B cell (primary cell): ENCODE measurements at regions not wholly inside any gene's neighbourhood (a gene's known extent, or its start where the extent isn't known, plus 50 kb on each side); places are given as distances from the start of the nearest gene placed in this dataset.

Source experiments
- ATAC-seq: fragments of 200-7000 bp; cut with Tn5 transposase; one replicate; pipeline ENCODE4 v1.10.0; 2021; ENCODE audit warnings: low read depth, mild to moderate bottlenecking, moderate number of reproducible peaks, moderate library complexity
- CTCF ChIA-PET: fragments of 350-600 bp; sonication (Branson Sonifier 250); formaldehyde crosslinking; loops from one replicate; lab custom pipeline; 2021; ENCODE audit warnings: antibody characterized with exemption, inconsistent platforms; lab: Charles Lee
- POLR2A ChIA-PET: fragments of 350-600 bp; sonication (Branson Sonifier 250); formaldehyde crosslinking; loops from one replicate; lab custom pipeline; 2021; ENCODE audit warnings: antibody characterized with exemption; lab: Charles Lee
- DNase-seq: peaks from one replicate; pipeline ENCODE4 v3.0.0; 2013
- H2AFZ ChIP-seq: 2 replicates; pipeline ENCODE4 v1.6.1; 2012; ENCODE audit warnings: mild to moderate bottlenecking, low read depth, low read length; ENCODE audit not compliant: insufficient read depth, poor library complexity, severe bottlenecking
- H3K27ac ChIP-seq, 2 donors: 1 replicate in 1 of 2; 2 replicates in 1 of 2; pipeline ENCODE4 v1.5.1; 2012 to 2013; ENCODE audit warnings: low read length in 2 of 2, mild to moderate bottlenecking in 2 of 2, moderate library complexity in 1 of 2
- H3K27me3 ChIP-seq, 4 experiments: fragments of 200-600 bp in 1 of 4; sonication (generic) in 1 of 4; replicated peaks in 1 of 4; 1 replicate in 2 of 4; 2 replicates in 2 of 4; pipeline versions ENCODE4 v1.6.1 to v1.7.0; 2013 to 2016; ENCODE audit warnings: low read length in 3 of 4, mild to moderate bottlenecking in 2 of 4, mixed read lengths in 1 of 4, moderate library complexity in 1 of 4; ENCODE audit not compliant: insufficient read depth in 4 of 4, control insufficient read depth in 3 of 4; ENCODE audit errors: control extremely low read depth in 1 of 4
- H3K36me3 ChIP-seq, 2 experiments: replicated peaks in 1 of 2; 1 replicate in 1 of 2; 2 replicates in 1 of 2; pipeline versions ENCODE4 v1.6.1 to v1.7.1; 2013; ENCODE audit warnings: low read length in 1 of 2; ENCODE audit not compliant: insufficient read depth in 2 of 2, control insufficient read depth in 1 of 2; ENCODE audit errors: control extremely low read depth in 1 of 2, extremely low read depth in 1 of 2
- H3K4me1 ChIP-seq, 2 donors: fragments of 200-600 bp in 1 of 2; sonication (generic) in 1 of 2; 1 replicate in 1 of 2; 2 replicates in 1 of 2; pipeline versions ENCODE4 v1.5.1 to v1.6.1; 2013 to 2017; ENCODE audit warnings: low read length in 2 of 2; ENCODE audit not compliant: control insufficient read depth in 2 of 2, insufficient read depth in 2 of 2
- H3K4me2 ChIP-seq: replicated peaks from 2 replicates; pipeline ENCODE3; 2012; ENCODE audit warnings: mild to moderate bottlenecking, low read depth, low read length; ENCODE audit not compliant: poor library complexity, severe bottlenecking
- H3K4me3 ChIP-seq, 5 experiments: fragments of 200-600 bp in 1 of 5; sonication (generic) in 1 of 5; 1 replicate in 3 of 5; 2 replicates in 2 of 5; pipeline versions ENCODE4 v1.5.1 to v1.7.0; 2011 to 2016; ENCODE audit warnings: low read length in 4 of 5, mild to moderate bottlenecking in 4 of 5, low read depth in 2 of 5, control low read depth in 1 of 5, moderate library complexity in 1 of 5; ENCODE audit not compliant: insufficient read depth in 1 of 5; ENCODE audit errors: control extremely low read depth in 1 of 5, extremely low read depth in 1 of 5
- H3K79me2 ChIP-seq: fragments of 200-600 bp; sonication (generic); one replicate; pipeline ENCODE4 v1.6.0; 2016; ENCODE audit warnings: low read length; ENCODE audit not compliant: control insufficient read depth, insufficient read depth
- H3K9ac ChIP-seq: fragments of 200-600 bp; sonication (generic); 2 replicates; pipeline ENCODE4 v1.6.1; 2017; ENCODE audit warnings: mild to moderate bottlenecking, low read length, moderate library complexity
- H3K9me3 ChIP-seq, 3 donors: one replicate each; pipeline versions ENCODE4 v1.6.1 to v1.7.1; 2013; ENCODE audit warnings: low read length in 2 of 3; ENCODE audit not compliant: control insufficient read depth in 2 of 3, insufficient read depth in 1 of 3; ENCODE audit errors: control extremely low read depth in 1 of 3
- H4K20me1 ChIP-seq: 2 replicates; pipeline ENCODE4 v1.6.0; 2012; ENCODE audit warnings: mild to moderate bottlenecking, low read length; ENCODE audit not compliant: insufficient read depth, control insufficient read depth, poor library complexity, severe bottlenecking
- H3K27ac Mint-ChIP-seq: one replicate; pipeline ENCODE4 v1.8.0; 2021; ENCODE audit warnings: mixed read lengths
- H3K27me3 Mint-ChIP-seq: one replicate; pipeline ENCODE4 v1.8.0; 2021; ENCODE audit warnings: mixed read lengths
- H3K4me1 Mint-ChIP-seq: one replicate; pipeline ENCODE4 v1.8.0; 2021; ENCODE audit warnings: mixed read lengths
- H3K4me3 Mint-ChIP-seq: one replicate; pipeline ENCODE4 v1.8.0; 2021; ENCODE audit warnings: mixed read lengths
- H3K9me3 Mint-ChIP-seq: one replicate; pipeline ENCODE4 v1.8.0; 2022; ENCODE audit warnings: mixed read lengths; ENCODE audit not compliant: insufficient read depth
- EZH2 ChIP-seq: IDR thresholded peaks from 2 replicates; pipeline ENCODE4 v1.6.1; 2012; ENCODE audit warnings: borderline replicate concordance, low read depth, mild to moderate bottlenecking, moderate library complexity, low read length; ENCODE audit not compliant: insufficient read depth, poor library complexity, severe bottlenecking
- WGBS: methylation state at CpG from one replicate; pipeline ENCODE4 v1.1.5; 2013; ENCODE audit warnings: missing lambda C conversion rate; ENCODE audit not compliant: insufficient coverage; 5-methylcytosine and 5-hydroxymethylcytosine counted together
- intact Hi-C: fragments of 100-400 bp; cut with micrococcal nuclease; formaldehyde crosslinking; loops from one replicate; pipeline ENCODE4 v1.10.0; 2022
- TF ChIP-seq, protein P1 (sequence below): fragments of 200-600 bp; IDR thresholded peaks from one replicate; pipeline ENCODE4 v1.8.0; 2022; ENCODE audit warnings: antibody characterized with exemption, mild to moderate bottlenecking

- H2AFZ ChIP-seq: no peak overlapping the region
- no peaks in the 10 kb centered on the region for H3K27me3 Mint-ChIP-seq
- H3K4me3 Mint-ChIP-seq: no peak overlapping the region
- no peak overlapping the region for H3K27ac Mint-ChIP-seq
- POLR2A ChIA-PET: no interaction called here
- CTCF ChIA-PET: no interaction called here
- no peak overlapping the region for H3K4me3 ChIP-seq
- TF ChIP-seq, protein P1, sequence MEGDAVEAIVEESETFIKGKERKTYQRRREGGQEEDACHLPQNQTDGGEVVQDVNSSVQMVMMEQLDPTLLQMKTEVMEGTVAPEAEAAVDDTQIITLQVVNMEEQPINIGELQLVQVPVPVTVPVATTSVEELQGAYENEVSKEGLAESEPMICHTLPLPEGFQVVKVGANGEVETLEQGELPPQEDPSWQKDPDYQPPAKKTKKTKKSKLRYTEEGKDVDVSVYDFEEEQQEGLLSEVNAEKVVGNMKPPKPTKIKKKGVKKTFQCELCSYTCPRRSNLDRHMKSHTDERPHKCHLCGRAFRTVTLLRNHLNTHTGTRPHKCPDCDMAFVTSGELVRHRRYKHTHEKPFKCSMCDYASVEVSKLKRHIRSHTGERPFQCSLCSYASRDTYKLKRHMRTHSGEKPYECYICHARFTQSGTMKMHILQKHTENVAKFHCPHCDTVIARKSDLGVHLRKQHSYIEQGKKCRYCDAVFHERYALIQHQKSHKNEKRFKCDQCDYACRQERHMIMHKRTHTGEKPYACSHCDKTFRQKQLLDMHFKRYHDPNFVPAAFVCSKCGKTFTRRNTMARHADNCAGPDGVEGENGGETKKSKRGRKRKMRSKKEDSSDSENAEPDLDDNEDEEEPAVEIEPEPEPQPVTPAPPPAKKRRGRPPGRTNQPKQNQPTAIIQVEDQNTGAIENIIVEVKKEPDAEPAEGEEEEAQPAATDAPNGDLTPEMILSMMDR: no peak
- no peak for TF ChIP-seq EZH2
- no CpG with 5 or more reads among the region's 1 CpG for WGBS
- no peak overlapping the region for H3K9ac ChIP-seq
- H4K20me1 ChIP-seq: no peaks in the 10 kb centered on the region
- no peaks in the 10 kb centered on the region for H3K9me3 ChIP-seq
- intact Hi-C loops: no loop called here
- H3K4me1 Mint-ChIP-seq: no peaks in the 10 kb centered on the region
- H3K4me1 ChIP-seq: no peaks in the 10 kb centered on the region
- DNase-seq (no peak), ATAC-seq (no peak)
- no peak overlapping the region for H3K4me2 ChIP-seq
- H3K27me3 ChIP-seq: no peaks in the 10 kb centered on the region
- no peak overlapping the region for H3K27ac ChIP-seq
- no peaks in the 10 kb centered on the region for H3K36me3 ChIP-seq
- H3K79me2 ChIP-seq: no peaks in the 10 kb centered on the region
- H3K9me3 Mint-ChIP-seq: no peaks in the 10 kb centered on the region
Measured at GRCh38 chr6:102677225-102677624, 1283.7 kb downstream of the GRIK2 start.

DNA sequence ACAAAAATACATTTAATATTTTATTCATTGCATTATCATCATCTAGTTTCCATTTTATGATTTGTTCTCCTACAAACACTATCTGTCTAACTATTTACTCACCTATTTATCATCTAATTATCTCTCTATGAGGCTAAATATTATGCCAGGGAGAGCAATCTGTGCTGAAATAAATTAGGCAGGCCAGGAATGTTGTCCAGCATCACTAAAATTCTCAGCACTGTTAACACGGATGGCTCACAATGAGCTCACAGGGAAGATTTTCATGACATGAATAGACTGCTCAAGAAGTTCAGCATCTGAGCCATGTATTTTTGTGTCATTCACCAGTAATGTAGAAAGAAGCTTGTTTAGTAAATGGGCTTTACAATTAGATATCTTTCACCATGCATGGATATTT lies 1277.2 kb downstream of the GRIK2 start:
- Histone ChIP-seq H3K4me3 (no peak overlapping the region), H3K27ac (no peak overlapping the region), H3K36me3 (no peaks in the 10 kb centered on the region), H3K4me1 (no peaks in the 10 kb centered on the region), H3K9ac (no peak overlapping the region), H2AFZ (no peak overlapping the region), H3K79me2 (no peaks in the 10 kb centered on the region), H3K9me3 (no peaks in the 10 kb centered on the region), H3K27me3 (no peaks in the 10 kb centered on the region), H4K20me1 (no peaks in the 10 kb centered on the region), H3K4me2 (no peak overlapping the region)
- H3K4me3 Mint-ChIP-seq: no peak overlapping the region
- ATAC-seq (no peak), DNase-seq (no peak)
- intact Hi-C loops: no loop called here
- TF ChIP-seq, protein P1: no peak
- no peak for TF ChIP-seq EZH2
- ChIA-PET CTCF (no interaction called here), POLR2A (no interaction called here)
- no CpG with 5 or more reads among the region's 1 CpG for WGBS
- no peaks in the 10 kb centered on the region for H3K9me3 Mint-ChIP-seq
- H3K4me1 Mint-ChIP-seq: no peaks in the 10 kb centered on the region
- no peaks in the 10 kb centered on the region for H3K27me3 Mint-ChIP-seq
- H3K27ac Mint-ChIP-seq: no peak overlapping the region
